Karpas-422 (cell line): ENCODE measurements at regions not wholly inside any gene's neighbourhood (a gene's known extent, or its start where the extent isn't known, plus 50 kb on each side); places are given as distances from the start of the nearest gene placed in this dataset.
A peak's percentile ranks its signal among the peaks of the same experiment; 100 is the strongest.
"Not testable (repeated sequence)": the region's sequence is repeated elsewhere in the genome, so short reads cannot be mapped to it uniquely, and the experiment has no call there.

Source experiments
- DNase-seq: peaks from one replicate; pipeline ENCODE4 v3.0.0-alpha.2; 2015
- H2AFZ ChIP-seq: fragments of 200-600 bp; sonication (generic); 2 replicates; pipeline ENCODE4 v1.6.1; 2014; ENCODE audit warnings: antibody characterized with exemption, low read length, mixed read lengths
- H3K27ac ChIP-seq: fragments of 200-600 bp; sonication (generic); 2 replicates; pipeline ENCODE4 v1.5.1; 2014; ENCODE audit warnings: mild to moderate bottlenecking, low read length, moderate library complexity
- H3K27me3 ChIP-seq: fragments of 200-600 bp; sonication (generic); 2 replicates; pipeline ENCODE4 v1.6.1; 2014; ENCODE audit warnings: low read length, mixed read lengths
- H3K36me3 ChIP-seq: fragments of 200-600 bp; sonication (generic); 2 replicates; pipeline ENCODE4 v1.6.1; 2014; ENCODE audit warnings: low read length, mixed read lengths; ENCODE audit not compliant: insufficient read depth
- H3K4me1 ChIP-seq: fragments of 200-600 bp; sonication (generic); 2 replicates; pipeline ENCODE4 v1.6.1; 2014; ENCODE audit warnings: mild to moderate bottlenecking, low read length, mixed read lengths
- H3K4me2 ChIP-seq: fragments of 200-600 bp; sonication (generic); 2 replicates; pipeline ENCODE4 v1.6.1; 2014; ENCODE audit warnings: low read length, low read depth, mild to moderate bottlenecking; ENCODE audit not compliant: poor library complexity, severe bottlenecking
- H3K4me3 ChIP-seq: fragments of 200-600 bp; sonication (generic); 2 replicates; pipeline ENCODE4 v1.5.1; 2014; ENCODE audit warnings: mild to moderate bottlenecking, antibody characterized with exemption, low read length, mixed read lengths
- H3K79me2 ChIP-seq: fragments of 200-600 bp; sonication (generic); 2 replicates; pipeline ENCODE4 v1.6.1; 2014; ENCODE audit warnings: mild to moderate bottlenecking, low read length, mixed read lengths
- H3K9ac ChIP-seq: fragments of 200-600 bp; sonication (generic); 2 replicates; pipeline ENCODE4 v1.6.0; 2014; ENCODE audit warnings: low read length
- H3K9me2 ChIP-seq: fragments of 200-600 bp; sonication (generic), shearing (Covaris generic); replicated peaks from 2 replicates; pipeline ENCODE4 v1.6.0; 2014; ENCODE audit warnings: mild to moderate bottlenecking, low read length, moderate library complexity; ENCODE audit not compliant: insufficient read depth
- H3K9me3 ChIP-seq: fragments of 300-700, 200-600 bp; sonication (generic); 2 replicates; pipeline ENCODE4 v1.6.1; 2014; ENCODE audit warnings: low read length, mixed read lengths
- H4K20me1 ChIP-seq: fragments of 200-600 bp; sonication (generic); 2 replicates; pipeline ENCODE4 v1.6.1; 2014; ENCODE audit warnings: mild to moderate bottlenecking, antibody characterized with exemption, low read length, low read depth; ENCODE audit not compliant: insufficient read depth

- Histone ChIP-seq H4K20me1 (no peaks in the 10 kb centered on the region), H3K4me2 (no peak overlapping the region), H3K27me3 (no peaks in the 10 kb centered on the region), H3K4me1 (no peaks in the 10 kb centered on the region), H2AFZ (no peak overlapping the region), H3K36me3 (no peaks in the 10 kb centered on the region), H3K9me3 (no peaks in the 10 kb centered on the region), H3K9ac (no peak overlapping the region), H3K79me2 (no peaks in the 10 kb centered on the region), H3K4me3 (no peak overlapping the region), H3K9me2 (no peaks in the 10 kb centered on the region), H3K27ac (no peak overlapping the region)
- no peak for DNase-seq
Observed at GRCh38 chr6:122180132-122180531, 219.3 kb upstream of the HSF2 start.

DNA sequence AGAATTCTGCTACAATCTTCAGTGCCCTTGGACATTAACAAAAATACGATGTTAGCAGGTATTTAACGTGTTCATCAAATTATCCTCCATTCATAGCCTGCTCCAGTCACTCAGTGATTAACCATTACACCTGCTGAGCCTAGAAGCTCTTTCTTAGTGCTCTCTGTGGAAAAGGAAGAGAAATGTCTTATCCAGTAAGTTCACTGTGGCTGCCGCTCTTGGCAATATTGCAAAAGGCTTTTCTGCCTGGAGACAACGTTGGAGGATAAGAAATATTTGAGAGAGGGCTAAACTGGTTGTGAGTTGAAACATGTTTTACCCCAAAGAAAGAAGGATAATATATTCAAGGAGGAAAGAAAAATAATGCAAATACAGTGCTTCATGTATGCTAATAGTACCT is 217.4 kb upstream of the HSF2 start:
- Histone ChIP-seq H3K9me3 (no peaks in the 10 kb centered on the region), H4K20me1 (no peaks in the 10 kb centered on the region), H3K4me1 (no peaks in the 10 kb centered on the region), H3K79me2 (no peaks in the 10 kb centered on the region), H3K4me2 (no peak overlapping the region), H3K9ac (no peak overlapping the region), H3K9me2 (no peaks in the 10 kb centered on the region), H3K27me3 (no peaks in the 10 kb centered on the region), H2AFZ (no peak overlapping the region), H3K4me3 (no peak overlapping the region), H3K36me3 (no peaks in the 10 kb centered on the region), H3K27ac (no peak overlapping the region)
- no peak for DNase-seq

DNA sequence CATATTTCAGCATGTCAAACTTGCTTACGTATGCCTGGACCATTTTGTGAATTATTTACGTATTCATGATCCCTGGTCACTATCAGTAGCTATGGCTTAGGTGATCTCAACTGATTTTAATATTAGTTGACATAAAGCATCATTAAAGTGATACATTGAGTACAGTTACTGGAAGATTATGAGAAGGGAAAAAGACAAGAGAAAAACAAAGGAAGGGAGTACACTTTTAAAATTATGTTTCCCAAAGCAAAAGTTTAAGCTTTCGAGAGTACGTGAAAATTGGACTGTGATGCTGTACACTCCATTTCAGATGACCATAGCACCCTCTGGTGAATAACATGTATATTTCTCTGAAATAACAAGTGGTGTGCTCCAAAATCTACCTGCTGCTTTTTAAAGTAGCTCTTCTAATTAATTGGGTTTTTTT is 215.0 kb upstream of the HSF2 start:
- Histone ChIP-seq H3K9me3 (no peaks in the 10 kb centered on the region), H3K4me2 (no peak overlapping the region), H3K4me3 (no peak overlapping the region), H3K9me2 (no peaks in the 10 kb centered on the region), H3K9ac (no peak overlapping the region), H3K36me3 (no peaks in the 10 kb centered on the region), H3K27me3 (no peaks in the 10 kb centered on the region), H3K4me1 (no peaks in the 10 kb centered on the region), H3K27ac (no peak overlapping the region), H4K20me1 (no peaks in the 10 kb centered on the region), H2AFZ (no peak overlapping the region), H3K79me2 (no peaks in the 10 kb centered on the region)
- peak; percentile 46 for DNase-seq

DNA sequence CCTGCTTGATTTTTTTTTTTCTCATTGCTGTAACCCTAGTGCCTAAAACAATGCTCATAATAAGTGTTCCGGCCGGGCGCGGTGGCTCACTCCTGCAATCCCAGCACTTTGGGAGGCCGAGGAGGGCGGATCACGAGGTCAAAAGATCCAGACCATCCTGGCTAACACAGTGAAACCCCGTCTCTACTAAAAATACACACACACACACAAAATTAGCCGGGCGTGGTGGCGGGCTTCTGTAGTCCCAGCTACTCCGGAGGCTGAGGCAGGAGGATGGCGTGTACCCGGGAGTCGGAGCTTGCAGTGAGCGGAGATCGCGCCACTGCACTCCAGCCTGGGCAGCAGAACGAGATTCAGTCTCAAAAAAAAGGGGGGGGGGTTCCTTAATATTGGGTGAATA is 214.0 kb upstream of the HSF2 start:
- H3K4me1 ChIP-seq, H4K20me1 ChIP-seq, H3K4me3 ChIP-seq, H2AFZ ChIP-seq, H3K27me3 ChIP-seq, H3K79me2 ChIP-seq, H3K9ac ChIP-seq, H3K36me3 ChIP-seq, H3K27ac ChIP-seq, H3K9me2 ChIP-seq, H3K4me2 ChIP-seq, H3K9me3 ChIP-seq, DNase-seq: not testable (repeated sequence)

DNA sequence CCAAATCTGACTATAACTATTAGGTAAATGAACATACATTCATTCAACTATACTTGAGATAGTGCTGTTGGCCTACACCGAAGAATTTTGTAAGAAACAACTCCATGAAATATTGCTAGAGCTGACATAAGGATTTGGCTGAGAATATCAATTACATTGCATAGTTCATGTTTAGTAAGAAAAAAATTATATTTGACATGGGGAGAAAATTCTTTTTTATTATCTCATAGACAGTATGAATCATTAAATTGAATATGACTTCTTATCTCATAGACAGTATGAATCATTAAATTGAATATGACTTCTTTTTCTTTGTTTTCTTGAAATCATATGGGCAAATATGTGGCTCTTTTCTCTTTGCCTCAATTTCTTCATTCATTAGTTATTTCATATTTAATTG is 212.3 kb upstream of the HSF2 start:
- Histone ChIP-seq H4K20me1 (no peaks in the 10 kb centered on the region), H3K79me2 (no peaks in the 10 kb centered on the region), H3K27ac (no peak overlapping the region), H3K4me2 (no peak overlapping the region), H3K27me3 (no peaks in the 10 kb centered on the region), H3K4me3 (no peak overlapping the region), H2AFZ (no peak overlapping the region), H3K9ac (no peak overlapping the region), H3K9me2 (no peaks in the 10 kb centered on the region), H3K9me3 (no peaks in the 10 kb centered on the region), H3K4me1 (no peaks in the 10 kb centered on the region), H3K36me3 (no peaks in the 10 kb centered on the region)
- DNase-seq = no peak

DNA sequence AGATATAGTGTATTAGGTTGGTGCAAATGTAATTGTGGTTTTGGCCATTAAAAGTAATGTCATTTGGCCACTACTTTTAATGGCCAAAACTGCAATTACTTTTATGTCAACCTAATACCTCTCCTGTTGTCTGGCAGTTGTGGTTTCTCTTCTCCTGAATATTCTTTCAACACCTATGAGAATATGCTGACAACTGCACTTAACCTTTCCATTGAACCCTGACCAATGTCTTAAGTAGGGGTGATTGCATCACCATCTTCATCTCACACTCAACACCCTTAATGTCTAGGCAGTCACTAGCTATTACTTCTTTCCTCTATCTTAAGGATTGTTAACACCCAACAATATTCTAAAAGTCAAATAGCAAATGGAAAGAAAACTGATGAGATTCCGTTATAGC is 200.5 kb upstream of the HSF2 start:
- Histone ChIP-seq H3K27ac (no peak overlapping the region), H3K4me3 (no peak overlapping the region), H3K36me3 (no peaks in the 10 kb centered on the region), H4K20me1 (no peaks in the 10 kb centered on the region), H3K4me1 (no peaks in the 10 kb centered on the region), H3K79me2 (no peaks in the 10 kb centered on the region), H3K9me2 (no peaks in the 10 kb centered on the region), H2AFZ (no peak overlapping the region), H3K27me3 (no peaks in the 10 kb centered on the region), H3K4me2 (no peak overlapping the region), H3K9me3 (no peaks in the 10 kb centered on the region), H3K9ac (no peak overlapping the region)
- DNase-seq = no peak

DNA sequence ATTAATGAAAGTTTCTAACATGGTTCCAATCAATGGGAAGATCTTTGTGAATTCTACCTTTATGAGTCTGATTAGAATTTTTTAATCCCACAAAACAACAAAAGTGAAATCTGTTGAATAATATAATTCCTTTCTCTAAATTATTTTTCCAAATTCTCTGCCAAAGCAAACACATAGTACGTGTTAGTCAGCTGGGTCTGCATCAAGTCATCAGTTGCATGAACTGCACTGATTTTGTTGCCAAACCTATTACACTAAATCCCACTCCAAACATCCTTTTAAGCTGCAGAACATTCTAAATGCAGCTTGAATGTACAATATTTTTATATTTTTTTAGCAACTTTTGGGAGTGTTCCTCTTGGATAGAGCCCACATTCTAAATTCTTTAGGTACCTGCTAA is 199.0 kb upstream of the HSF2 start:
- DNase-seq = no peak
- Histone ChIP-seq H2AFZ (no peak overlapping the region), H3K27ac (no peak overlapping the region), H3K9ac (no peak overlapping the region), H3K79me2 (no peaks in the 10 kb centered on the region), H4K20me1 (no peaks in the 10 kb centered on the region), H3K4me3 (no peak overlapping the region), H3K9me2 (no peaks in the 10 kb centered on the region), H3K9me3 (no peaks in the 10 kb centered on the region), H3K4me2 (no peak overlapping the region), H3K4me1 (no peaks in the 10 kb centered on the region), H3K36me3 (no peaks in the 10 kb centered on the region), H3K27me3 (no peaks in the 10 kb centered on the region)

GRCh38 chr6:122202576-122203137 is 196.8 kb upstream of the HSF2 start:
- Histone ChIP-seq H3K4me1 (no peaks in the 10 kb centered on the region), H3K4me3 (no peak overlapping the region), H3K9me2 (no peaks in the 10 kb centered on the region), H3K9ac (no peak overlapping the region), H3K79me2 (no peaks in the 10 kb centered on the region), H3K4me2 (no peak overlapping the region), H3K27me3 (no peaks in the 10 kb centered on the region), H3K27ac (no peak overlapping the region), H3K9me3 (no peaks in the 10 kb centered on the region), H4K20me1 (no peaks in the 10 kb centered on the region), H2AFZ (no peak overlapping the region), H3K36me3 (no peaks in the 10 kb centered on the region)
- no peak for DNase-seq

GRCh38 chr6:122207061-122207460 is 192.4 kb upstream of the HSF2 start:
- Histone ChIP-seq H3K9me2 (no peaks in the 10 kb centered on the region), H3K27me3 (no peaks in the 10 kb centered on the region), H3K79me2 (no peaks in the 10 kb centered on the region), H3K9me3 (no peaks in the 10 kb centered on the region), H2AFZ (no peak overlapping the region), H4K20me1 (no peaks in the 10 kb centered on the region), H3K4me1 (no peaks in the 10 kb centered on the region), H3K36me3 (no peaks in the 10 kb centered on the region), H3K4me2 (no peak overlapping the region), H3K9ac (no peak overlapping the region), H3K27ac (no peak overlapping the region), H3K4me3 (no peak overlapping the region)
- DNase-seq = no peak
